Vagina (tissue), 2 donors: ENCODE measurements at regions not wholly inside any gene's neighbourhood (a gene's known extent, or its start where the extent isn't known, plus 50 kb on each side); places are given as distances from the start of the nearest gene placed in this dataset.

ENCODE experiments used
- CTCF ChIP-seq, 3 experiments: fragments of 450-650 bp in 2 of 3; fragments of 200-600 bp in 1 of 3; sonication (generic) in 1 of 3; IDR thresholded peaks; one replicate each; pipeline ENCODE4 v1.5.1; 2017 to 2019; ENCODE audit warnings: antibody characterized with exemption in 3 of 3, mild to moderate bottlenecking in 2 of 3, moderate library complexity in 2 of 3
- POLR2A ChIP-seq, 2 donors: fragments of 450-650 bp; IDR thresholded peaks; one replicate each; pipeline ENCODE4 v1.6.1; 2017; ENCODE audit warnings: antibody characterized with exemption in 2 of 2, mild to moderate bottlenecking in 2 of 2, moderate library complexity in 2 of 2
- POLR2AphosphoS5 ChIP-seq, 2 donors: sonication (generic); formaldehyde crosslinking; IDR thresholded peaks; one replicate each; pipeline ENCODE4 v1.9.0; 2017; ENCODE audit warnings: antibody characterized with exemption in 2 of 2, mild to moderate bottlenecking in 2 of 2, low read depth in 1 of 2; ENCODE audit not compliant: insufficient read depth in 1 of 2

- TF ChIP-seq CTCF (IDR thresholded peaks at IDR 0.05) (no peak), POLR2A (IDR thresholded peaks at IDR 0.05) (no peak), POLR2AphosphoS5 (IDR thresholded peaks at IDR 0.05; ENCODE audit: insufficient read depth in 1 of 2, low read depth in 1 of 2) (no peak)
These were observed 220.5 kb downstream of the FNDC1 start for GRCh38 chr6:159389695-159390094.
